ENCODE measurements at regions not wholly inside any gene's neighbourhood (a gene's known extent, or its start where the extent isn't known, plus 50 kb on each side); places are given as distances from the start of the nearest gene placed in this dataset.

GRCh38 chr18:2089396-2089795 is 481.9 kb downstream of the METTL4 start:
- TF ChIP-seq, protein P1, sequence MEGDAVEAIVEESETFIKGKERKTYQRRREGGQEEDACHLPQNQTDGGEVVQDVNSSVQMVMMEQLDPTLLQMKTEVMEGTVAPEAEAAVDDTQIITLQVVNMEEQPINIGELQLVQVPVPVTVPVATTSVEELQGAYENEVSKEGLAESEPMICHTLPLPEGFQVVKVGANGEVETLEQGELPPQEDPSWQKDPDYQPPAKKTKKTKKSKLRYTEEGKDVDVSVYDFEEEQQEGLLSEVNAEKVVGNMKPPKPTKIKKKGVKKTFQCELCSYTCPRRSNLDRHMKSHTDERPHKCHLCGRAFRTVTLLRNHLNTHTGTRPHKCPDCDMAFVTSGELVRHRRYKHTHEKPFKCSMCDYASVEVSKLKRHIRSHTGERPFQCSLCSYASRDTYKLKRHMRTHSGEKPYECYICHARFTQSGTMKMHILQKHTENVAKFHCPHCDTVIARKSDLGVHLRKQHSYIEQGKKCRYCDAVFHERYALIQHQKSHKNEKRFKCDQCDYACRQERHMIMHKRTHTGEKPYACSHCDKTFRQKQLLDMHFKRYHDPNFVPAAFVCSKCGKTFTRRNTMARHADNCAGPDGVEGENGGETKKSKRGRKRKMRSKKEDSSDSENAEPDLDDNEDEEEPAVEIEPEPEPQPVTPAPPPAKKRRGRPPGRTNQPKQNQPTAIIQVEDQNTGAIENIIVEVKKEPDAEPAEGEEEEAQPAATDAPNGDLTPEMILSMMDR (IDR thresholded peaks at IDR 0.05; ENCODE audit: borderline replicate concordance, extremely low read depth, low read length, poor library complexity, severe bottlenecking): no peak
- TF ChIP-seq EZH2 (IDR thresholded peaks at IDR 0.05; ENCODE audit: borderline replicate concordance, low read depth, low read length, severe bottlenecking): no peak

Measured in DND-41 (cell line).